ENCODE measurements at regions not wholly inside any gene's neighbourhood (a gene's known extent, or its start where the extent isn't known, plus 50 kb on each side); places are given as distances from the start of the nearest gene placed in this dataset.

- ATAC-seq (no peak), DNase-seq (no peak)
- no peaks in the 10 kb centered on the region for H3K9me3 ChIP-seq
- H3K4me1 ChIP-seq: no peaks in the 10 kb centered on the region
- no peak overlapping the region for H3K27ac ChIP-seq
- no peaks in the 10 kb centered on the region for H3K36me3 ChIP-seq
- intact Hi-C loops (cut with DNase I): no loop called here
- H3K4me3 ChIP-seq: no peak overlapping the region
- TF ChIP-seq CTCF (IDR thresholded peaks at IDR 0.05): no peak
- no peaks in the 10 kb centered on the region for H3K27me3 ChIP-seq
These were observed 1525.3 kb upstream of the TMEM132C start for GRCh38 chr12:126741536-126742240.

GRCh38 chr12:126742241-126742641 is 1524.7 kb upstream of the TMEM132C start:
- Histone ChIP-seq H3K4me1 (no peaks in the 10 kb centered on the region), H3K9me3 (no peaks in the 10 kb centered on the region), H3K4me3 (no peak overlapping the region), H3K27ac (no peak overlapping the region), H3K36me3 (no peaks in the 10 kb centered on the region), H3K27me3 (no peaks in the 10 kb centered on the region)
- TF ChIP-seq CTCF (IDR thresholded peaks at IDR 0.05): no peak
- ATAC-seq (no peak), DNase-seq (no peak)
- intact Hi-C loops (cut with DNase I): no loop called here

- no peak overlapping the region for H3K4me3 ChIP-seq
- peak; percentile 96 for TF ChIP-seq CTCF (IDR thresholded peaks at IDR 0.05)
- no peaks in the 10 kb centered on the region for H3K9me3 ChIP-seq
- H3K4me1 ChIP-seq: no peaks in the 10 kb centered on the region
- ATAC-seq: peak; percentile 84
- no peaks in the 10 kb centered on the region for H3K36me3 ChIP-seq
- H3K27me3 ChIP-seq: no peaks in the 10 kb centered on the region
- DNase-seq: peak; percentile 77
- no peak overlapping the region for H3K27ac ChIP-seq
- intact Hi-C loops (cut with DNase I): no loop called here
These were observed 1519.3 kb upstream of the TMEM132C start for GRCh38 chr12:126747530-126748149.

- Histone ChIP-seq H3K9me3 (no peaks in the 10 kb centered on the region), H3K4me3 (no peak overlapping the region), H3K4me1 (no peaks in the 10 kb centered on the region), H3K27me3 (no peaks in the 10 kb centered on the region), H3K27ac (no peak overlapping the region), H3K36me3 (no peaks in the 10 kb centered on the region)
- TF ChIP-seq CTCF (IDR thresholded peaks at IDR 0.05): no peak
- ATAC-seq (no peak), DNase-seq (no peak)
- intact Hi-C loops (cut with DNase I): no loop called here
These were observed 1514.9 kb upstream of the TMEM132C start for GRCh38 chr12:126752021-126752420.

- Histone ChIP-seq H3K4me3 (no peak overlapping the region), H3K27ac (no peak overlapping the region), H3K27me3 (no peaks in the 10 kb centered on the region), H3K4me1 (no peaks in the 10 kb centered on the region), H3K9me3 (no peaks in the 10 kb centered on the region), H3K36me3 (no peaks in the 10 kb centered on the region)
- DNase-seq (no peak), ATAC-seq (no peak)
- intact Hi-C loops (cut with DNase I): no loop called here
- TF ChIP-seq CTCF (IDR thresholded peaks at IDR 0.05): no peak
These were observed 1509.6 kb upstream of the TMEM132C start for GRCh38 chr12:126757326-126757725.

Data from upper lobe of right lung (tissue), 1 donor.